HG03025 (cell line): ENCODE measurements at regions not wholly inside any gene's neighbourhood (a gene's known extent, or its start where the extent isn't known, plus 50 kb on each side); places are given as distances from the start of the nearest gene placed in this dataset.
"Not testable (repeated sequence)": the region's sequence is repeated elsewhere in the genome, so short reads cannot be mapped to it uniquely, and the experiment has no call there.

ENCODE experiments used
- ATAC-seq: cut with Tn5 transposase; IDR thresholded peaks from one replicate; pipeline ENCODE4 v1.9.1; 2021; ENCODE audit warnings: mild to moderate bottlenecking, moderate library complexity; ENCODE audit not compliant: unreplicated experiment, low FRiP score

GRCh38 chr4:123024710-123025109, 102.3 kb upstream of the NUDT6 start:
- no peak for ATAC-seq

DNA sequence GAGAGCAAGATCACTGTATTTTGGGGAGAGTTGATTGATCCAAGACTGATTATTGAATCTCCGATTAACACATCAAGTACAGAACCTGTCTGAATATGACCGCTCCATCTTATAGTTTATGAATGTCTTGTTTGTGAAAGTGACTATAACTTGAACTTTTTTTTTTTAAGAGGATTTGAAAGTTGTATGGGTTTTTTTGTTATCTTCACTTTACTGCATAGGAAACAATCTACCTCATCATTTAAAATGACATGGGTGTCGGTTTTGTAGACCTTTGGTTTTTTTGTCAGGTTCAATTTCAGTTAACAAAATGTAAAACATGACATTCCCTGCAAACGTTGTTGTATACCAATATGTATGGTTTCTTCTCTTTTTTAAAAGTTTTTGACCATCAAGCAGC, 103.0 kb upstream of the NUDT6 start:
- ATAC-seq, result no peak

DNA sequence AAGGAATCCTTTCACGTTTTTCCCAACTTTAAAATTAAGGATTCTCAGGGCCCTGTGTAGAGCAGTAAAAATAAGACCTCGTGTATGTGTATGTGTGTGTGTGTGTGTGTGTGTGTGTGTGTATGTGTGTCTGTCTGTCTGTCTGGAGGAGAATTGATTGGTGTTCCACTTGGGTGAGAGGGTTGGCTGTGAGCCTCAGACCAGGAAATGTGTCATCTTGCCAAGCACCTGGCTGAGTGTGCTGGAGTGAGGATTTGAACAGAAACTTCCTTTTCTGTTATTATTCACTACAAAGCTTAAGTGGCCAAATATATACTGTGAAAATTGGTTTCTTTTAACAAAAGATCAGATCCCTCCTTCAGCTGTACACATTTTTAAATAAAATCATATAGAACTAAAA, 103.6 kb upstream of the NUDT6 start:
- ATAC-seq, result not testable (repeated sequence)

- ATAC-seq, result no peak
Observed at GRCh38 chr4:123031664-123032063, 109.3 kb upstream of the NUDT6 start.

DNA sequence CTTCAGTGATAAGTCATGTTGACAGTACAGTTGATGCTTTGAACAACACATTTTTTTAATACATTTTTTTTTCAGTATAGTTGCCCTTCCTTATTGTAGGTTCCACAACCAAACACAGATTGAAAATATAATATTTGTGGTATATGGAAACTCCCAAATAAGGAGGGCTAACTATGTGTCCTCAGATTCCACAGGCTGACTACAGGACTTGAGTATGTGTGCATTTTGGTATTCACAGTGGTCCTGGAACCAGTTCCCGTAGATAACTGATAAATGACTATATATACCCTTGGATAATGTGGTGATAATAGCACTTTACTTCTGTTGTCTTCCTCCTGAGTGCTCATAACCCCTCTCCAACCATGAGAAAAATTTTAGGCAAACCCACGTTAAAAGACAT, 111.6 kb upstream of the NUDT6 start:
- ATAC-seq, result no peak

DNA sequence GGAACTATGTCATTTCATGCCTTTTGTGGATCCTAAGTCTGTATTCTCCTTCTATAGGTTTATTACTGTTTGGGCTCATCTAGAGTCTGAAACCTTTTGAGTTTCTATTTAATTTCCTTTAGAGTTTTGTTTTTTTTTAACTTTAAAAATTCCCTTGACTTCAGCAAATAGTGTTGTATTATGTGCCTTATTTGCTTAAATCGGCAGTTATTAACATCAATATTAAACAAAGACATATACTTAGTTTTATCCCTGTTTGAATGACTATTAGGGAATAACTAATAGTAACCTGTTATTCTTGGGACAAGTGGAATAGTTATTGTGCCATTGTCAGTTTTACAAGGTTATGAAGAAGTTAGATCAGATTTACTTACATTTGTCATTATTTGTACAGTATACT, 112.8 kb upstream of the NUDT6 start:
- no peak for ATAC-seq

DNA sequence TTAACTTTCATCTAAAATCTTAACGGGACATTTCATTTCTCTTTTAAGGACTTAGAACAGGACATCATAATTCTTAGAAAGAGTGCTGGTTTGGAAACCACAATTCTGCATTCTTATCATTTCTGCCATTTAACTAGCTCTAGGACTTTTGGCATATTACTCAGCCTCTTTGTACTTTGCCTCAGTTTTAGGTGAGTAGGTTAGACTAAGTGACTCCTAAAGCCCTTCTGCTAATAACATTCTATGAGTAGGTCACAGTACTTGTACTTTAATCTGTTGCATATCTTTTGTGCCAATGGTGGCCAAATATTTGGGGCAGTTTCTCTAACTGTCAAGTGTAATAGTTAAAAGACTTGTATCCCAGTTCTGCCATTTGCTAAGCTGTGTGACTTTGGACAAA, 115.4 kb upstream of the NUDT6 start:
- ATAC-seq, result no peak

DNA sequence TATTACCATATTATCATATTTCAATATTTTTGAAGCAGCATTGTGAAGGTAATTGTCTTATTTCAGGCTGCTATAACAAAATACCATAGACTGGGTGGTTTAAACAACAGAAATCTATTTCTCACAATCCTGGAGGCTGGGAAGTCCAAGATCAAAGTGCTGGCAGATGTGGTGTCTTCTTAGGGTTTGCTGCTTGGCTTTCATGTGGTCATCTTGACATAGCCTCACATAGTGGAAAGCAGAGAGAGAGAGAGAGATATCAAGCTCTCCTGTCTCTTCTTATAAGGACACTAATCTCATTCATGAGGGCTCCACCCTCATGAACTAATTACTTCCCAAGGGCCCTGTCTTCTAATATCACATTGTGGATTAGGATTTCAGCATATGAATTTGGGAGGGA, 119.7 kb upstream of the NUDT6 start:
- no peak for ATAC-seq

DNA sequence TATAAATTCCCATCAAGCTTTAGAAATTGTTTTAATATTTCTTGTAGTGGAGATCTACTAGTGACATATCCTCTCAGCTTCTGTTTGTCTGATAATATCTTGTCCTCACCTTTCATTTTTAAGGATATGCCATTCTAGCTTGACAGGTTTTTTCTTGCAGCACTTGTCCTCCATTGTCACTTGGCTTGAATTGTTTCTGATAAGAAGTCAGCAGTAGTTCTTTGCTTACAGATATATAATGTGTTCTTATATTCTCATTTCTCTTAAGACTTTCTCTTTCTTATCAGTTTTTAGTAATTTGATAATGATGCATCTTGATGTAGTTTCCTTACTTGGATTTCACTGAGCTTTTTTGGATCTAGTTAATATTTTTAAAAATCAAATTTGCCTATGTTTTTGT, 120.6 kb upstream of the NUDT6 start:
- ATAC-seq, result no peak

DNA sequence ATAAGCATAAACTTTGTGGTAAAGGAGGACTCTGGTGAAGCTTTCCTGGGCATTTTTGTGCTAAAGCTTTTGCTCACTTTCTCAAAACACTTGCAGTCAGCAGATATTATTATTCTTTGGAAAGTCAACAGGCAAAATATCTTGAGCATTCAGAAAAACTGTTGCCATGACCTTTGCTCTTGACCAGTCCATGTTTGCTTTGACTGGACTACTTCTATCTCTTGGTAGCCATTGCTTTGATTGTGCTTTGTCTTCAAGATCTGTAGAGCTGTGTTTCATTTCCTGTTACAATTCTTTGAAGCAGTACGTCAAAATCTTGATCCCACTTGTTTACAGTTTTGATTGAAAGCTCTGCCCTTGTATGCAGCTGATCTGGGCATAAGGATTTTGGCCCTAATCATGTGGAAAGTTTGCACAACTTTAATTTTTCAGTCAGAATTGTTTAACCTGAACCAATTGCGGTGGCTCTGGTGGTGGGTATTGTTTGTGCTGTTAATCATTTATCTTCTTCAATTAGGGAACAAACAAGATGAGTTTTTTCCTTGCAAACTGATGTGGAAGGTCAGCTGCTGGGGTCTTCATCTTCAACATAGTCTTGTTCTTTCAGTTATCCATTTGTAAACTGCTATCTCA, 121.5 kb upstream of the NUDT6 start:
- ATAC-seq, result no peak

DNA sequence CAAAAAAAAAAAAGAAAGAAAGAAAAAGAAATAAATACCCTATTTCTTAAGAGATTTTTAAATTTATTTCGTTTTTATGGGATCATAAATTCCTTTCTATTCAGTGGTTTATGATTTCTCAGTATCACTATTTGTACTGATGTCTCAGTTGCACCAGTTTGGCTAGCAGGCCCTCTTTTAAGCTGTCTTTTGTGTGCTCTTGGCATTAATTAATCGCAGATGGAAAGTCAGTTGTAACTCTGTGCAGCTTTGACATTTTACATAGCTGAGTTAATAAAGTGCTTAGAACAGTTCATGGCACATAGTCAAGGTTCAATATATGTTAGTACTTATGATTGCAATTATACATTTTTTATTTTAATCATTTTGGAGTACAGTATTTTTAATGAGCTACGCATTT, 123.7 kb upstream of the NUDT6 start:
- no peak for ATAC-seq

DNA sequence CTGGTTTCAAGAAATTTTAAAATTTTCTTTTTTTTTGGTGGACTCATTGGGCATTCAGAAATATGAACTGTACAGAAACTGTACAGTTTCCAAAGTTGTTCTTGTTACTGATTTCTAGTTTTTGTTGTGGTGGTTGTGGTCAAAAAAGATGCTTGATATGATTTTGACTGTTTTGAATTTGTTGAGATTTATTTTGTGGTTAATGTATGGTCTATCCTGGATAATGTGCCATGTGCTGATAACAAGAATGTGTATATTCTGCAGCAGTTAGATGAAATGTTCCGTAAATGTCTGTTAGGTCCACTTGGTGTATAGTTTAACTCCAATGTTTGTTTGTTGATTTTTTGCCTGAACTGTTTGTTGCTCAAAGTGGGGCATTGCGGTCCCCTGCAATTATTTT, 127.6 kb upstream of the NUDT6 start:
- no peak for ATAC-seq

DNA sequence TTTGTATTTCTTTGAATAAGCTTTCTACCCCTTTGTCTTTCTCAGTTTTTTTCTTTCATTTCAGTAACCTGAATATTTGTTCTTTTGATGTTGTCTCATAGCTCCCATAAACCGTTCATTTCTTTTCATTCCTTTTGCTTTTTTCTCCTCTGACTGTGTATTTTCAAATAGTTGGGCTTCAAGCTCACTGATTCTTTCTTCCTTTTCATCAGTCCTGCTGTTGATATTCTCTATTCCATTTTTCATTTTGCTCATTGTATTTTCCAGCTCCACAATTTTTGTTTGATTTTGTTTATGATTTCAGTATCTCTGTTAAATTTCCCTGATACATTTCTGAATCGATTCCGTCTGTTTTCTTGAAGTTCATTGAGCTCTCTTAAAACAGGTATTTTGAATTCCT, 129.6 kb upstream of the NUDT6 start:
- no peak for ATAC-seq

- no peak for ATAC-seq
Observed at GRCh38 chr4:123055943-123056342, 133.5 kb upstream of the NUDT6 start.

GRCh38 chr4:123060039-123060770, 137.8 kb upstream of the NUDT6 start:
- no peak for ATAC-seq

GRCh38 chr4:123064390-123064789, 142.0 kb upstream of the NUDT6 start:
- no peak for ATAC-seq

DNA sequence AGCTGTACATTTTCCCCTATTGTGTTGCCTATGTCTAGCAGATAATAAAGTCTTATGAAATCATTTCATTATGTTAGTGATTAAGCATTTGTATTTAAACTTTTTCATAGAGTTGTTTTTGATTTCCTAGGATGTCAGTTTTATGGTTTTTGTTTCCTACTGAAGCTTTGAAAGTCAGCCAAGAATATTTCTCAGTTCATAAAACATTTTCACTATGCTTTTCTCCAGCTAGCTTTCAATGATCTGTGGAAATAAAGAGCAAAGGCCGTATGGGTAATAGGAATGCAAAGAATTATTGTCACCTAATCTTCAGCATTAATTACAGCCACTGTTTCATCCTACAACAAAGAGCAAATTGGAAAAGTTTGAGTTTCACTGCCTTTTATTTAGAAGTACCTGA, 145.7 kb upstream of the NUDT6 start:
- ATAC-seq, result no peak

DNA sequence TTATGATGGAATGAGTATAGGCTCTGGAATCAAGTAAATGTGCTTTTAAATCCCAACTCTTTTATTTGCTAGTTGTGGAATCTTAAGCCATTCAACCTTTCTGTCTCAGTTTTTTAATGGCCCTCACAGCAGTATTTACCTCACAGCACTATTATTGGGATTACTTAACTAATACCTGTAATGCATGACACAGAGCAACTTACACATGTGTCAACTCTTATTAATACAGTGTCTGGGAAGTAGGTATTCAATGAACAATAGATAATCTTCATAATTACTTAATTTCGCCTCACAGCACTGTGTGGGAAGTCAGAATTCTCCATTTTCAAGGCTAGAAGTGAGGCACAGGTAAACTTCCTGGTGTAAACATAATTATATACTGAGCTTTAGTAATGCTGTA, 149.7 kb upstream of the NUDT6 start:
- no peak for ATAC-seq

DNA sequence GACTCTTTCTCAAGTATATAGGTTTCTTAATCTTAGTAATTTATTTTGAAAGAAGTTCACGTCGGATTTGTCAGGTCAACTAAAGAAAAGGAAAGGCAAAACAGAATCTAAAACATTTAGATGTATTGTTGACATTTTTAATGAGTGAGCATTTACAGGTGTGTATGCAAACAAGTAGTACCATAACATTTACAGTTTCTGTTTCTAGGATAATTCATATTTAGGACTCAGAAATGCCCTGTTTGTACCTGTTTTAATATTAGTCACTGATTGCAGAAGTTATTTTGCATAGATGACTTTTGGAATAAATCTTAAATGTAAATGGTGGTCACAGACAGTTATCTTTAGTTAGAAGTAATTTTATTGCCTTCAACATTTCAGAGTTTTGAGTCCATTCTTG, 151.3 kb upstream of the NUDT6 start:
- no peak for ATAC-seq

DNA sequence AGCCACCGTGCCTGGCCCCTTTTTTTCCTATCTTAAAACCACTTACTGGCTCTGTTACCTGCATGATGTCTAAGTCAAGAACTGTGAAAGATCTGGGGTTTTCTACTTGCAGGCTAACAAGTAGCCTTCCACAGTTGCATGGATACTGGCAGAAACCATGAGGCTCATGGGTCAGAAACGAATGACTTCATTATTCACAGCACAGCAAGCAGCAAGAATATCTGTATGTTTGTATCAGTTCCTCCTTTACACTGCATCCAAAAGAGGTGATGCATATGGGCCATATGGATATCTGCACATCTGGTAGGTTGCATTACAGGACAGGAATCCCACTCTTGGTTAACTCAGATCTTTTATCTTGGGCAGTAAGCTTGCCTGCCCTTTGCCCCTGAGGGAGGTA, 154.9 kb upstream of the NUDT6 start:
- no peak for ATAC-seq

DNA sequence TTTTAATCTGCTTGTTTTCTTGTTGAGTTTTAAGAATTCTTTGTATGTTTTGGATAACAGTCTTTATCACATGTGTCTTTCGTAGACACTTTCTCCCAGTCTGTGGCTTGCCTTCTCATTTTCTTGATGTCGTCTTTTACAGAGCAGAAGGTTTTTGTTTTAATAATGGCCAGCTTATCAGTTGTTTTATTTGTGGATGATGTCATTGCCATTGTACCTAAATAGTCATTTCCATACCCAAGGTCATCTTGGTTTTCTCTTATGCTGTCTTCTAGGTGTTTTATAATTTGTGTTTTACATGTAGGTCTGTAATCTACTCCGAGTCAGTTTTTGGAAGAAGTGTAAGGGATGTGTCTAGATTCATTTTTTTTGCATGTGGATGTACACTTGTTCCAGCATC, 159.6 kb upstream of the NUDT6 start:
- no peak for ATAC-seq

DNA sequence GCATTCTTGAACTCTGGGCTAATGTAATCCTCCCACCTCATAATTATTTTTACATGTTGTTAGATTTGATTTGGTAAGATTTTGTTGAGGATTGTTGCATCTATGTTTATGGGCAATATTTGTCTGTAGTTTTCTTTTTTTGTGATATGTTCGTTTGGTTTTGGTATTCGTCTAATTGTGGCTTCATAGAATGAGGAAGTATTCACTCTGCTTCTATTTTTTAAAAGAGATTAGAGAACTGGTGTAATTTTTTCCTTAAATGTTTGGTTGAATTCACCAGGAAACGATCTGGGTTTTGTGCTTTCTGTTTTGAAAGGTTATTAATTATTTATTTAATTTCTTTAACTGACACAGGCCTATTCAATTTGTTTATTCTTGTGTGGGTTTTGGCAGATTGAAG, 161.2 kb upstream of the NUDT6 start:
- no peak for ATAC-seq

DNA sequence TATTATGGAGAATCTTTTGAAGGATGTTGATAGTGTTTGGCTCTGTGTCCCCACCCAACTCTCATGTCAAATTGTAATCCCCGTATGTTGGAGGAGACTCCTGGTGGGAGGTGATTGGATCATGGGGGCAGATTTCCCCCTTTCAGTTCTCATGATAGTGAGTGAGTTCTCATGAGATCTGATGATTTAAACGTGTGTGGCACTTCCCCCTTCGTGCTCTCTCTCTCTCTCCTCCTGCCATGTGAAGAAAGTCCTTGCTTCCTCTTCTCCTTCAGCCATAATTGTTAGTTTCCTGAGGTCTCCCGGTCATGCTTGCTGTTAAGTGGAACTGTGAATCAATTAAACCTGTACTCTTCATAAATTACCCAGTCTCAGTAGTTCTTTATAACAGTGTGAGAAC, 166.1 kb upstream of the NUDT6 start:
- ATAC-seq, result no peak
